HCT116 (cell line): ENCODE measurements at regions not wholly inside any gene's neighbourhood (a gene's known extent, or its start where the extent isn't known, plus 50 kb on each side); places are given as distances from the start of the nearest gene placed in this dataset.

Experiments used
- ATAC-seq: fragments of 200-7000 bp; cut with Tn5 transposase; 2 replicates; pipeline ENCODE4 v1.9.1; 2020; ENCODE audit warnings: mild to moderate bottlenecking, moderate library complexity
- BruUV-seq: library from RNA; stranded (reverse); fragments of 400-500 nt; replicated peaks from 2 replicates; lab custom pipeline; 2021; lab: Mats Ljungman, UMichigan
- CTCF ChIA-PET: fragments of 300-600 bp; sonication (Branson Sonifier 250); formaldehyde crosslinking; loops from one replicate; lab custom pipeline; 2021; ENCODE audit warnings: antibody characterized with exemption; lab: Charles Lee
- POLR2A ChIA-PET: fragments of 300-600, 350-600 bp; sonication (Branson Sonifier 250); formaldehyde crosslinking; loops from one replicate; lab custom pipeline; 2021; ENCODE audit warnings: antibody characterized with exemption; lab: Charles Lee
- RAD21 ChIA-PET, 2 experiments: fragments of 300-600 bp; sonication (Branson Sonifier 250); formaldehyde crosslinking; loops; one replicate each; lab custom pipeline; 2023; ENCODE audit warnings: low total read pairs in 2 of 2; ENCODE audit not compliant: uncharacterized antibody in 2 of 2, unreplicated experiment in 2 of 2, low non-redundant PET in 1 of 2; lab: Charles Lee
- DNase-seq: peaks from one replicate; pipeline ENCODE4 v3.0.0-alpha.2; 2010; ENCODE audit warnings: low read depth, low spot score
- H2AFZ ChIP-seq: fragments of 200-600 bp; shearing (Covaris generic), sonication (generic); 2 replicates; pipeline ENCODE4 v1.6.1; 2017; ENCODE audit warnings: low read depth, mixed run types, mixed read lengths, antibody characterized with exemption, low read length; ENCODE audit not compliant: poor library complexity, severe bottlenecking
- H3K27ac ChIP-seq: 2 replicates; pipeline ENCODE4 v1.5.1; 2012; ENCODE audit warnings: low read depth, low read length
- H3K27me3 ChIP-seq: fragments of 200-600 bp; sonication (generic); 2 replicates; pipeline ENCODE4 v1.6.1; 2016; ENCODE audit warnings: mixed run types, low read length, mixed read lengths; ENCODE audit not compliant: insufficient read depth
- H3K36me3 ChIP-seq, 2 experiments: fragments of 200-500 bp in 1 of 2; fragments of 200-600 bp in 1 of 2; sonication (Bioruptor generic) in 1 of 2; sonication (generic) in 1 of 2; 2 replicates each; pipeline versions ENCODE4 v1.5.1 to v1.6.1; 2014 to 2016; ENCODE audit warnings: low read length in 2 of 2, inconsistent platforms in 1 of 2, mixed read lengths in 1 of 2, mixed run types in 1 of 2; ENCODE audit not compliant: insufficient read depth in 2 of 2, control insufficient read depth in 1 of 2
- H3K4me1 ChIP-seq, 2 experiments: fragments of 200-600 bp in 1 of 2; sonication (generic) in 1 of 2; 2 replicates each; pipeline versions ENCODE4 v1.5.1 to v1.6.1; 2012 to 2017; ENCODE audit warnings: low read length in 2 of 2, inconsistent platforms in 1 of 2, mild to moderate bottlenecking in 1 of 2, mixed read lengths in 1 of 2, mixed run types in 1 of 2, moderate library complexity in 1 of 2; ENCODE audit not compliant: insufficient read depth in 2 of 2, control insufficient read depth in 1 of 2
- H3K4me2 ChIP-seq: fragments of 200-600 bp; sonication (generic); 2 replicates; pipeline ENCODE4 v1.6.1; 2017; ENCODE audit warnings: mixed run types, low read length, mixed read lengths
- H3K4me3 ChIP-seq, 2 experiments: fragments of 200-600 bp in 1 of 2; sonication (generic) in 1 of 2; replicated peaks in 1 of 2; 2 replicates each; pipeline ENCODE4 v1.5.1; 2011 to 2016; ENCODE audit warnings: low read length in 2 of 2, control low read depth in 1 of 2, low read depth in 1 of 2, mild to moderate bottlenecking in 1 of 2, mixed read lengths in 1 of 2, mixed run types in 1 of 2
- H3K79me2 ChIP-seq: fragments of 200-600 bp; sonication (generic); 2 replicates; pipeline ENCODE4 v1.6.1; 2017; ENCODE audit warnings: mild to moderate bottlenecking, mixed run types, low read length, moderate library complexity, mixed read lengths; ENCODE audit not compliant: insufficient read depth
- H3K9ac ChIP-seq: fragments of 200-600 bp; sonication (generic); 2 replicates; pipeline ENCODE4 v1.6.1; 2016; ENCODE audit warnings: low read length, mixed read lengths
- H3K9me2 ChIP-seq: fragments of 200-600 bp; sonication (generic), shearing (Covaris generic); 2 replicates; pipeline ENCODE4 v1.6.1; 2017; ENCODE audit warnings: mixed run types, mild to moderate bottlenecking, moderate library complexity; ENCODE audit not compliant: insufficient read depth
- H3K9me3 ChIP-seq, 2 experiments: fragments of 200-500 bp in 1 of 2; fragments of 200-600 bp in 1 of 2; sonication (Bioruptor generic) in 1 of 2; sonication (generic) in 1 of 2; 2 replicates each; pipeline ENCODE4 v1.6.1; 2014 to 2017; ENCODE audit warnings: low read length in 2 of 2, mixed read lengths in 2 of 2, inconsistent platforms in 1 of 2, low read depth in 1 of 2, mild to moderate bottlenecking in 1 of 2, mixed run types in 1 of 2, moderate library complexity in 1 of 2; ENCODE audit not compliant: control insufficient read depth in 1 of 2, insufficient read depth in 1 of 2
- H4K20me1 ChIP-seq: fragments of 200-600 bp; sonication (generic), shearing (Covaris generic); 2 replicates; pipeline ENCODE4 v1.6.1; 2017; ENCODE audit warnings: mixed run types, mild to moderate bottlenecking, moderate library complexity; ENCODE audit not compliant: insufficient read depth
- CBX3 ChIP-seq: IDR thresholded peaks from 2 replicates; pipeline ENCODE4 v1.6.1; 2012; ENCODE audit warnings: low read depth
- CEBPB ChIP-seq: IDR thresholded peaks from 2 replicates; pipeline ENCODE4 v1.6.1; 2012; ENCODE audit warnings: low read depth
- ELF1 ChIP-seq: IDR thresholded peaks from 2 replicates; pipeline ENCODE4 v1.6.1; 2012; ENCODE audit warnings: low read depth, borderline replicate concordance
- EZH2 ChIP-seq: fragments of 200-600 bp; sonication (generic); IDR thresholded peaks from 2 replicates; pipeline ENCODE4 v1.6.1; 2017; ENCODE audit warnings: antibody characterized with exemption, mixed run types
- EZH2phosphoT487 ChIP-seq: fragments of 200-600 bp; IDR thresholded peaks from 2 replicates; pipeline ENCODE4 v1.6.1; 2018; ENCODE audit warnings: antibody characterized with exemption, borderline replicate concordance
- JUND ChIP-seq: IDR thresholded peaks from 2 replicates; pipeline ENCODE4 v1.6.1; 2012
- POLR2A ChIP-seq: IDR thresholded peaks from 2 replicates; pipeline ENCODE4 v1.7.0; 2011; ENCODE audit warnings: borderline replicate concordance; ENCODE audit not compliant: insufficient read depth, insufficient read length; ENCODE audit errors: extremely low read depth
- SP1 ChIP-seq: IDR thresholded peaks from 2 replicates; pipeline ENCODE4 v1.6.1; 2012; ENCODE audit warnings: low read depth
- TCF7L2 ChIP-seq: IDR thresholded peaks from 2 replicates; pipeline ENCODE4 v1.7.0; 2011; ENCODE audit warnings: borderline replicate concordance, inconsistent platforms; ENCODE audit not compliant: insufficient read depth, insufficient read length; ENCODE audit errors: extremely low read depth
- YY1 ChIP-seq: IDR thresholded peaks from 2 replicates; pipeline ENCODE4 v1.6.1; 2011; ENCODE audit warnings: low read length, low read depth, moderate library complexity, mild to moderate bottlenecking; ENCODE audit not compliant: insufficient replicate concordance; ENCODE audit errors: extremely low read depth
- ZFX ChIP-seq: fragments of 450-650 bp; IDR thresholded peaks from 2 replicates; pipeline ENCODE4 v1.6.1; 2017
- ZNF274 ChIP-seq: fragments of 200-500 bp; sonication (Bioruptor generic); IDR thresholded peaks from 2 replicates; pipeline ENCODE4 v1.6.1; 2014; ENCODE audit warnings: mild to moderate bottlenecking, low read depth, low read length, inconsistent platforms
- intact Hi-C: fragments of 100-400 bp; cut with micrococcal nuclease; formaldehyde crosslinking; loops from 2 replicates; pipeline ENCODE4 v1.10.0; 2022
- TF ChIP-seq, protein P1 (sequence below): IDR thresholded peaks from 2 replicates; pipeline ENCODE4 v1.6.1; 2012
- TF ChIP-seq, protein P2 (sequence below): IDR thresholded peaks from 2 replicates; pipeline ENCODE4 v1.6.1; 2012; ENCODE audit warnings: low read depth

DNA sequence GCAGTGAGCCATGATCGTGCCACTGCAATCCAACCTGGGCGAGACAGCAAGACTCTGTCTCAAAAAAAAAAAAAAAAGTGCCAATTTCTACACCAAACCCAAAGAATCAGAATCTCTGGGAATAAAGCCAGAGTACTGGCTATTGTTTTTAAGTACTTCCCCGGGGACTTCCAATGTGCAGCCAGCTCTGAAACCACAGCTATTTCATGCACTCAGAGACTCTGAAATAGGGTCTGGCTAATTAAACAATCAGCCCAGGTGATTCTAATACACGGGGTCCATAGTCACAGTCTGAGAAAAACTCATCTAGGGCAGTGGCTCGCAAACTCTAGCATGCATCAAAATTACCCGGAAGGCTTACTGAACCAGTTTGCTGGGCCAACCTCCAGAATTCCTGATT lies 56.3 kb downstream of the SIX6 start (continued):
- TF ChIP-seq CBX3 (no peak), POLR2A (no peak), EZH2 (no peak), ELF1 (no peak)

DNA sequence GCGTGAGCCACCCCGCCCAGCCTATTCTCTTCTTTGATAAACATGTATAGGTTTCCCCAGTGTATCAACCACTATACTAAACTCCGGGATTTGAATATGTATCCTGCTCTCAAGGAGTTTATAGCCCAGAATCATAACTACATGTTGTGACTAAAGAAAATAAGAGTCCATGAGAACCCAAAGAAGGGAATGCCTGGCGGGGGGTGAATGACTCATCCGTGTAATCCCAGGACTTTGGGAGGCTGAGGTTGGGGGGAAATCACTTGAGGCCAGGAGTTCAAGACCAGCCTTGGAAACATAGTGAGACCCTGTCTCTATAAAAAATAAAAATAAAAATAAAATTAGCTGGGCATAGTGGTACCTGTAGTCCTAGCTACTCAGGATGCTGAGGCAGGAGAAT lies 57.2 kb downstream of the SIX6 start:
- no peak overlapping the region for H3K4me3 ChIP-seq
- intact Hi-C loops = no loop called here
- CTCF ChIA-PET = no interaction called here
- no peak overlapping the region for H2AFZ ChIP-seq
- DNase-seq (no peak), ATAC-seq (no peak)
- H3K79me2 ChIP-seq = no peaks in the 10 kb centered on the region
- no peaks in the 10 kb centered on the region for H3K9me2 ChIP-seq
- POLR2A ChIA-PET = no interaction called here
- RAD21 ChIA-PET = no interaction called here
- H4K20me1 ChIP-seq = no peaks in the 10 kb centered on the region
- no peaks in the 10 kb centered on the region for H3K36me3 ChIP-seq
- H3K27me3 ChIP-seq = no peaks in the 10 kb centered on the region
- no peaks in the 10 kb centered on the region for H3K9me3 ChIP-seq
- H3K27ac ChIP-seq = no peak overlapping the region
- TF ChIP-seq, protein P1, sequence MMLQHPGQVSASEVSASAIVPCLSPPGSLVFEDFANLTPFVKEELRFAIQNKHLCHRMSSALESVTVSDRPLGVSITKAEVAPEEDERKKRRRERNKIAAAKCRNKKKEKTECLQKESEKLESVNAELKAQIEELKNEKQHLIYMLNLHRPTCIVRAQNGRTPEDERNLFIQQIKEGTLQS = no peak
- TF ChIP-seq YY1 (no peak), EZH2phosphoT487 (no peak), JUND (no peak), ZFX (no peak), POLR2A (no peak), EZH2 (no peak), CEBPB (no peak), TCF7L2 (no peak), ZNF274 (no peak), ELF1 (no peak), SP1 (no peak)
- TF ChIP-seq, protein P2, sequence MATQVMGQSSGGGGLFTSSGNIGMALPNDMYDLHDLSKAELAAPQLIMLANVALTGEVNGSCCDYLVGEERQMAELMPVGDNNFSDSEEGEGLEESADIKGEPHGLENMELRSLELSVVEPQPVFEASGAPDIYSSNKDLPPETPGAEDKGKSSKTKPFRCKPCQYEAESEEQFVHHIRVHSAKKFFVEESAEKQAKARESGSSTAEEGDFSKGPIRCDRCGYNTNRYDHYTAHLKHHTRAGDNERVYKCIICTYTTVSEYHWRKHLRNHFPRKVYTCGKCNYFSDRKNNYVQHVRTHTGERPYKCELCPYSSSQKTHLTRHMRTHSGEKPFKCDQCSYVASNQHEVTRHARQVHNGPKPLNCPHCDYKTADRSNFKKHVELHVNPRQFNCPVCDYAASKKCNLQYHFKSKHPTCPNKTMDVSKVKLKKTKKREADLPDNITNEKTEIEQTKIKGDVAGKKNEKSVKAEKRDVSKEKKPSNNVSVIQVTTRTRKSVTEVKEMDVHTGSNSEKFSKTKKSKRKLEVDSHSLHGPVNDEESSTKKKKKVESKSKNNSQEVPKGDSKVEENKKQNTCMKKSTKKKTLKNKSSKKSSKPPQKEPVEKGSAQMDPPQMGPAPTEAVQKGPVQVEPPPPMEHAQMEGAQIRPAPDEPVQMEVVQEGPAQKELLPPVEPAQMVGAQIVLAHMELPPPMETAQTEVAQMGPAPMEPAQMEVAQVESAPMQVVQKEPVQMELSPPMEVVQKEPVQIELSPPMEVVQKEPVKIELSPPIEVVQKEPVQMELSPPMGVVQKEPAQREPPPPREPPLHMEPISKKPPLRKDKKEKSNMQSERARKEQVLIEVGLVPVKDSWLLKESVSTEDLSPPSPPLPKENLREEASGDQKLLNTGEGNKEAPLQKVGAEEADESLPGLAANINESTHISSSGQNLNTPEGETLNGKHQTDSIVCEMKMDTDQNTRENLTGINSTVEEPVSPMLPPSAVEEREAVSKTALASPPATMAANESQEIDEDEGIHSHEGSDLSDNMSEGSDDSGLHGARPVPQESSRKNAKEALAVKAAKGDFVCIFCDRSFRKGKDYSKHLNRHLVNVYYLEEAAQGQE = no peak
- BruUV-seq = no TSS peak
- H3K4me1 ChIP-seq = peaks cover 0 to 4% of the 10 kb centered on the region in 2 experiments; a peak in 1 of 4 replicates
- no peak overlapping the region for H3K9ac ChIP-seq
- H3K4me2 ChIP-seq = no peak overlapping the region
